ENCODE measurements at regions not wholly inside any gene's neighbourhood (a gene's known extent, or its start where the extent isn't known, plus 50 kb on each side); places are given as distances from the start of the nearest gene placed in this dataset.
"Not testable (repeated sequence)": the region's sequence is repeated elsewhere in the genome, so short reads cannot be mapped to it uniquely, and the experiment has no call there.

- DNase-seq, result no peak
Observed at GRCh38 chr4:17234678-17235077, 277.2 kb downstream of the QDPR start.

DNA sequence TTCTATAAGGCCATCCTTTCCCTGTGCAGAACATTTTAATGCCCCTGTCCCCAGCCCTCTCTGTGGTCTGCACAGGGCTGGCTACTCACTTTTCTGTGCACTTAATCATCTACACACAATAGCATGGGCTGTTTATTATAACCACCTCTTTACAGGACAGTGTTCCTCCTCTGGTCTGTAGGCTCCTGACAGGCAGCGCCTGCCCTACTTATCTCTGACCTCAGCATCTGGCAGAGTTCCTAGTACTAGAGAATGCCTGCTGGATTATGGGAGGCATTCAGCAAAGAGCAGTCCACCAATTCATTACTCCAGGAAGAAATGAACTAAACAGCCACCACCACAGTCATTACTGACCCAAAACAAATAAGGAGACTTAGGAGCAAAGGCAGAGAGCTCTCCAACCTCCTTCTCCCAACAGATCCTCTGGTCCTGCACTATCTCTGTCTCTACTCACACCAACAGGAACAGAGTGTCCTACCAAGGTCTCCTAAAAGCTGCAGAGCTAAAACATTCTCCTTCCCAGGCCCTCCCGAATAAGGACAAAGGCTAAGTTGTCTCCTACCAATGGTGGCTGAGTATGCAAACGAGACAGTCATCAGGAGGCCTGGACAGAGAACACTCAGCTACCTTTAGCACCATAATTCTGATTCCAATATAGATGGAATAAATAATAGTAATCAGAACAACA lies 279.2 kb downstream of the QDPR start:
- DNase-seq, result no peak

GRCh38 chr4:17231880-17232475 lies 279.9 kb downstream of the QDPR start:
- DNase-seq, result not testable (repeated sequence)

DNA sequence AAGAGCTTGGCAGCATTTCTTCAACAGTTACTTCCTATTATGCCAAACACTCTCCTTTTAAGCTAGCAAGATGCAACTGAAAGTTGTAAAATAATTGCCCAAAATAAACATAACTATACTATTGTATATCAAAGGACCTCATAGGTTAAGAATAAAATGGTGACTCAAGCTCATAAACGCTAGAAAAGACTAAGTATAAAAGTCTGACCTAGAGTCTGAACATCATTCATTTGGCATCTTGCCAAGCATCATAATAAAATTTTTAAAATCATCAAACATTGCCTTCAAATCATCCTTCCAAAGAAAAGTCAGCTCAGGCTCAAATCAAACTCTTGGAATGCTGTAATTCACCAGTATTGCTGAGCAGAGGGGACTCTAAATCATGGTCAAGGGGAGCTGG lies 281.2 kb downstream of the QDPR start:
- DNase-seq, result no peak

DNA sequence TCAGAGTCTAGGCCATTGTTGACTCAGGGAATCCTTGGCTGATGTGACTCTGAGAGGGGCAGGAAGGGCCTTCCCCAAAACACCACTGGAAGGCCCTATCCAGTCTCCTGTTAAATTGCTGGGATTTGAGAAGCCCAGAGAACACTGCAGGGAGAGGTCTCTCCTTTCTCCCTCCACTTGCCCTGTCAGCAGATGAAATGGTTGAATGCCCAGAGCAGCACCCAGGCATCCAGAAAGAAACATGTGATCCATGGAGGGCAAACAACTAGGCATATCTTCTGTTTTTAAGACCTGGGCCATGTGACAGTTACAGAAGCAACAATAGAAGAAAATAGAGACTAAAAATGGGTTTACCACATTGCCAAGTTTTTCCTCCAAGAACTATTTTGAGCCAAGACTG lies 291.1 kb downstream of the QDPR start:
- DNase-seq, result no peak

DNA sequence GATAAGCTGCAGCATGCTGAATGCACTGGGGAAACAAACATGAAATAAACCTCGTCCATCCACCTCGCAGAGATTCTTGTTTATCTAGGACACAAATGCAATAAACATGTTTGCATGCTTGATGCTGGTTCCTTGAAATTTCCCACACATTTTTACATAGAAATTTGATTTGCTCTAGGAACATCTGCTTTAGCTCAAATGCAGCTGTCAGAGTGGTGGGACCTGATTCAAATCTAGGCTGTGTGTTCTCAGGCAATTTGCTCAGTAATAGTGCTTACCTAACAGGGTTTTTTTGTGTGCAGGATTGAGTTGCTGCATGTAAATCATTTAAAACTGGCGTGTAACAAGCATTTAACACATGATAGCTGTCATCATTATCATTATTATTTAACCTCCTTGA lies 293.1 kb downstream of the QDPR start:
- DNase-seq, result no peak

- no peak for DNase-seq
Observed at GRCh38 chr4:17206829-17207801, 304.8 kb downstream of the QDPR start.

- no peak for DNase-seq
Observed at GRCh38 chr4:17204908-17205307, 306.5 kb upstream of the LDB2 start.

GRCh38 chr4:17203797-17204196 lies 305.4 kb upstream of the LDB2 start:
- no peak for DNase-seq

DNA sequence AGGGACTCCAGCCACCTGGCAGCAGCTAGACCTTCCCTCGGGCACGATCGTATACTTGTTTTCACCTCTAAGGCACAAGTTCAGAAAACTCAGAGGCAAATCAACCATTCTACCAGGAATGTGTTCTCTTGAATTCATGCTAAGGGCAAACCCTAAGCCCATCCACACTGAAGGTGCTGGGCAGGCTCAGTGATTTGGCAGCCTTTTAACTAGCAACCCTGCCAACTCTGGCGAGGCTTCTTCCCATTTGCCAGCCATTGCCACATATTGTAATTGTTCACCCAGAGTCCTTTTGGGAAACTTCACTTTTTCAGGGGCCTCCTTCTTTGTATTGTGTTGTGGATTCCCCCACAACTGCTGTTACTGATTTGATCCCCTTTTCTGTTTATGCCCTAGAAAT lies 298.6 kb upstream of the LDB2 start:
- DNase-seq, result no peak

GRCh38 chr4:17195461-17196275 lies 297.2 kb upstream of the LDB2 start:
- DNase-seq, result no peak

- no peak for DNase-seq
Observed at GRCh38 chr4:17194586-17194985, 296.1 kb upstream of the LDB2 start.

DNA sequence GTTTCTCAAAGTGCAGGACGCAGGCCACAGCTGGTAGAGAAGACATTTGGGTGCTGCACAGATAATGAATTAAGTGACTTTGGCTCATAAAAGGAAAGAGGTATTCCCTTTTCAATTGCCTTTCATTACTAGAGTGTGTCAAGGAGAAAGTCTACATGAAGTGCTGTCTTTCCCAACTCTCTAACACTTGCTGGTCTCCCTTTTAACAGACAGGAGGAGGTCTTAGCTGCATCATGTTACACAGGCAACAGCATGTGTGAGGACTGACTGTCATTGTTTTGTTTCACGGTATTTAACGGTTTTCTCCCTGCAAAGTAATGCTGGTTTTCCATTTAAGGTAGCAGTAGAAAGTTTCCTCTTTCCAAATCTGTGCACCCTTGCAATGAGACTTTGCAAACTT lies 291.3 kb upstream of the LDB2 start:
- no peak for DNase-seq

DNA sequence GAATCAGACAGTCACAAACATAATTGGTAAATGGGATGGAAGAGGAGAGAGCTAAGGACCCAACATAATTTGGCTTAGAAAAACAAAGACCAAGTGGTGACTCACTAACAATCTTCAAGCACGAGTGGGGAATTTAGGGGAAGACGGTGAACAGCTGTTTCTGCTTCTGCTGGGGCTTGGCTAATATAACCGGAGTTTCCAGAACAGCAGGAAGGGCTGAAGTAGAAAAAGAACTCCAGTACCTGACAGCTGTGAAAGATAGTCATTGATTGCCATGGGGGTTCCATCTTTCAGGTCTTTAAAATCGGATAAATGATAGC lies 290.9 kb upstream of the LDB2 start:
- no peak for DNase-seq

DNA sequence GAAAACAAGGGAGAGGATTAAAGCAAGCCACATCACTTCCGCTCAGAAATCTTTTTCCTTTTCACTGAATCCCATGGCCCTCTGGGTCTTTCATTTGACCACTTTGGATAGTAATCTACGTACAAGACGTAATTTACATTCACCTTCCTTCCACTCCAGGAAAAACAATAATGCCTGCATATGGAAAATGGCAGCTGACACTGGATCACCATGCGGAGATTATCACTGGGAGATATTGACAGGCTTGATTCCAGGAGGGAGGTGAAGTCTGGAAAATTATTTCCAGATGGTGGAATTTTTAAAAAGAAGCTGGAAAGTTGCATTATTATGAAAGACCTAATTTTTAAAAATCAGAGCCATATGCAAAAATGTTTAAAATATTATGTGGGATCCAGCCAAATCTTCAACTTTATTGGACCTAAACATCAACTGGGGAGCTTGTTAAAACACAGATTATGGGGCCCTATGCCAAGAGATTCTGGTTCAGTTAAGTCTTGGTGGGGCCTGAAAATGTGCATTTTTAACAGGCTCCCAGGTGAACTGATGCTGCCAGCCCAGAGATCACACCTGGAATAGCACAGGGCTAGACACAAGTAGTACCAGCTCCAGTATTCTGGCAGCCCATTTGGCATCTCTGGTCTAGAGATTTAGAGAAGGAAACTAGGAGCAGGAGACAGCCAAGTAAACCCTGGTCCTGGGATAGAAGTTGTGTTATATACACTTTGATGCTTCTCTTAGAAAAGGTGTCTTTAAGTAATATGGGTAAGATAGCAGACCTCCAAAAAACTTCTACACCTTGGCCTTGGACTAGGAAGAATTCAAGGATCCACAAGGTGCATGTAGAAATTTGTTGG lies 290.3 kb upstream of the LDB2 start:
- no peak for DNase-seq

DNA sequence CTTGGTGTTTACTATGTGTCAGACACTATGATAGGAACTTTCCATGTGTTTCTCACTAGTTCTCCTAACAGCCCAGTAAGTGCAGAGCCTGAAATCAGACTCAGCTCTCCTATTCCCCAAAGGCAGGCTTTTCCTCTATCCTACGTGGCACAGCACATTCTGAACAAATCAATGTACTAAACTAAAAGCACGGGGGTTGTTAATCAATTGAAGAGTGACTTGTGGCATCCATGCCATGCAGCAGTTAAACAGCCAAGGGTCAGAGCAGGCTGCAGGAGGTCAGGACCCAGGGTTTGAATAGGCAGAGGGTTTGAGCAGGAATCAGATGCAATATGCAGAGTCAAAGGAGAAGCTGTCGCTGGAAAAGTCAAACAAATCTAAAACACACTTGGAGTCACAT lies 289.7 kb upstream of the LDB2 start:
- no peak for DNase-seq

GRCh38 chr4:17187003-17187402 lies 288.6 kb upstream of the LDB2 start:
- no peak for DNase-seq

- no peak for DNase-seq
Observed at GRCh38 chr4:17182888-17183287, 284.4 kb upstream of the LDB2 start.

GRCh38 chr4:17174751-17175150 lies 276.3 kb upstream of the LDB2 start:
- DNase-seq, result no peak

- no peak for DNase-seq
Observed at GRCh38 chr4:17173300-17173699, 274.9 kb upstream of the LDB2 start.

DNA sequence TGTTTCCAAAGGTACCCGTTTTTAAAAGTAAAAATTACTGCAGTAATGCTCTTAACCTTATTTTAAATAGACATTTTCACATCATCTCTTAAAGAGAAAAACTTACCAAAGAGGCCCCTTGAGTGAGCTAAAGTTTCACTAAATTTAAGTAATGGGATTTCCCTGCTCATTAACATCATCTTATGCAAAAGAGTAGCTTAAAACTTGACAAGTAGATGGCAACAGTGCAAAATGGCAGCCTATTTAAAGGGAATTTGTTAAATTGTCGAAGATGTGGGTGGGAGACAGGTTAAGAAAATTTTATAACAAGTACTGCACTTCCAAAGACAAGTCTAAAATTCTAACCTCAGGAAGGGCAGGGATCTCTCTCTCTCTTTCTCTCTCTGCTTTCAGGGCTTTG lies 271.7 kb upstream of the LDB2 start:
- DNase-seq, result no peak

DNA sequence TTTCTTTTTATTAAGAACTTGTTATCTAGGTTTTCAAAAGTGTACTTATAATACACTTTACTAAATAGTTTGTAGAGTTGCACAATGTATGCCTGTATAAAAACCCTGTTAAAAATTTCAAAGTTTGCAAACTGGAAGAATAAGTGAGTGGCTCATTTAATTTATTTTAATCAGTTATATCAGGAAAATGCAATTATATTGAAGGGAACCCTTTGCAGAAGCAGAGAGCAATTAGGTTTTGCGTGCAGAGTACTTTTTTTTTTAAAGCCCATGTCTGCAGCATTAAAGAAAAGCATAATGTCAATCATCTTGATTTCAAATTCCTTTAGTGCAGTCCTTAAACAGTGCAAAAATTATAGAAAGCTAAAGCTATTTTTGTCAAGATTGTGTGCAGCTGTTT lies 271.3 kb upstream of the LDB2 start:
- no peak for DNase-seq
